CD8-positive, alpha-beta memory T cell (primary cell): ENCODE measurements at regions not wholly inside any gene's neighbourhood (a gene's known extent, or its start where the extent isn't known, plus 50 kb on each side); places are given as distances from the start of the nearest gene placed in this dataset.

ENCODE experiments used
- CTCF ChIA-PET: fragments of 350-600 bp; sonication (Branson Sonifier 250); formaldehyde crosslinking; loops from one replicate; lab custom pipeline; 2021; ENCODE audit warnings: antibody characterized with exemption; lab: Charles Lee
- POLR2A ChIA-PET: fragments of 350-600 bp; sonication (Branson Sonifier 250); formaldehyde crosslinking; loops from one replicate; lab custom pipeline; 2021; ENCODE audit warnings: antibody characterized with exemption; lab: Charles Lee
- DNase-seq, 5 donors: peaks; one replicate each; pipeline versions ENCODE4 v3.0.0 to v3.0.0-alpha.2; 2020 to 2022; ENCODE audit warnings: mixed read lengths in 1 of 5
- H3K27ac ChIP-seq: one replicate; pipeline ENCODE4 v1.7.0; 2013; ENCODE audit warnings: low read depth, mild to moderate bottlenecking, low read length, moderate library complexity
- H3K27me3 ChIP-seq: 2 replicates; pipeline ENCODE4 v1.7.0; 2013; ENCODE audit warnings: low read length, mild to moderate bottlenecking; ENCODE audit not compliant: insufficient read depth, poor library complexity, severe bottlenecking
- H3K36me3 ChIP-seq: 2 replicates; pipeline ENCODE4 v1.7.0; 2013; ENCODE audit warnings: mild to moderate bottlenecking, low read length, moderate library complexity; ENCODE audit not compliant: insufficient read depth
- H3K4me1 ChIP-seq: 2 replicates; pipeline ENCODE4 v1.7.0; 2013; ENCODE audit warnings: mild to moderate bottlenecking, low read length, moderate library complexity; ENCODE audit not compliant: insufficient read depth
- H3K4me3 ChIP-seq: 2 replicates; pipeline ENCODE4 v1.7.0; 2013; ENCODE audit warnings: mild to moderate bottlenecking, low read length
- H3K9me3 ChIP-seq: 2 replicates; pipeline ENCODE4 v1.7.0; 2013; ENCODE audit warnings: mild to moderate bottlenecking, low read length
- H3K27ac Mint-ChIP-seq, 8 donors: one replicate each; pipeline ENCODE4 v1.8.0; 2020 to 2021; ENCODE audit warnings: mixed read lengths in 8 of 8, mild to moderate bottlenecking in 6 of 8, inconsistent platforms in 3 of 8, moderate library complexity in 3 of 8
- H3K27me3 Mint-ChIP-seq, 2 donors: one replicate each; pipeline ENCODE4 v1.8.0; 2020 to 2021; ENCODE audit warnings: mixed read lengths in 2 of 2, mild to moderate bottlenecking in 1 of 2, moderate library complexity in 1 of 2
- H3K36me3 Mint-ChIP-seq, 3 donors: one replicate each; pipeline ENCODE4 v1.8.0; 2020 to 2021; ENCODE audit warnings: mixed read lengths in 3 of 3, inconsistent platforms in 1 of 3, mild to moderate bottlenecking in 1 of 3
- H3K4me1 Mint-ChIP-seq, 3 donors: one replicate each; pipeline ENCODE4 v1.8.0; 2020 to 2021; ENCODE audit warnings: mixed read lengths in 3 of 3, inconsistent platforms in 1 of 3, mild to moderate bottlenecking in 1 of 3
- H3K4me3 Mint-ChIP-seq, 7 donors: one replicate each; pipeline ENCODE4 v1.8.0; 2020 to 2021; ENCODE audit warnings: mixed read lengths in 7 of 7, mild to moderate bottlenecking in 6 of 7, moderate library complexity in 4 of 7, inconsistent platforms in 2 of 7
- H3K9me3 Mint-ChIP-seq, 5 donors: one replicate each; pipeline ENCODE4 v1.8.0; 2020 to 2022; ENCODE audit warnings: mixed read lengths in 5 of 5, mild to moderate bottlenecking in 3 of 5, moderate library complexity in 2 of 5, inconsistent platforms in 1 of 5

DNA sequence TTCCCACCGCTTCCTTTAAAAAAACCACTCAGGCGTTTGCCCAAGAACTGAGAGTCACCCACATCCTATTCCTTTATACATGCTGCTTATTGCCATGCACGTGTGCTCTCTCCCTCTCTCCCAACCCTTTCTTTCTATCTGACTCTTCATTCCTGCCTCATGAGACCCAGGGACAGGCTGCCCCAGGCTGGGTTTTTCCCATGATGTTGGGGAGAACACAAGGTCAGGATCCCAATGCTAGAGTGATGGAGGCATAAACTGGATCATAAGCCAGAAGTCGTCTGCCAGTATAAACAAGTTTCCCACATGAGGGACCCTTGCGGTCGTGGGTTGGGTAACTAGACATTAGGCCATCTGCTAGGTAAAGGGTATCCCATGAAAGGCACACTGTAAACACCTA is 64.9 kb downstream of the CD2 start:
- Mint-ChIP-seq H3K27me3 (no peaks in the 10 kb centered on the region), H3K27ac (peak overlapping the region in 6 of 8 donors; percentile 39 to 92 (median 74)), H3K4me1 (peaks cover 31 to 40% (median 39%) of the 10 kb centered on the region in 3 donors), H3K36me3 (peaks cover 0 to 8% (median 2%) of the 10 kb centered on the region in 3 donors), H3K4me3 (no peak overlapping the region), H3K9me3 (peaks cover under 1 to 4% (median 1%) of the 10 kb centered on the region in 5 donors)
- ChIA-PET POLR2A (no interaction called here), CTCF (interaction anchor here (1.3 to 8.7 kb wide), 6 partner anchors 9 to 94 kb away, joined by 3 to 172 read pairs (median 10); partner anchors contain the start of gene CD2)
- peaks cover 30% of the 10 kb centered on the region for H3K4me1 ChIP-seq
- H3K9me3 ChIP-seq: no peaks in the 10 kb centered on the region
- H3K27me3 ChIP-seq: no peaks in the 10 kb centered on the region
- DNase-seq: no peak
- no peak overlapping the region for H3K4me3 ChIP-seq
- H3K27ac ChIP-seq: no peak overlapping the region
- H3K36me3 ChIP-seq: no peaks in the 10 kb centered on the region

- no peaks in the 10 kb centered on the region for H3K36me3 ChIP-seq
- H3K27me3 ChIP-seq: no peaks in the 10 kb centered on the region
- Mint-ChIP-seq H3K27me3 (peaks cover 0 to 1% of the 10 kb centered on the region in 2 donors), H3K9me3 (no peaks in the 10 kb centered on the region), H3K4me3 (no peak overlapping the region), H3K4me1 (peaks cover 24 to 27% (median 27%) of the 10 kb centered on the region in 3 donors), H3K36me3 (no peaks in the 10 kb centered on the region), H3K27ac (no peak overlapping the region)
- H3K9me3 ChIP-seq: no peaks in the 10 kb centered on the region
- peaks cover 22% of the 10 kb centered on the region for H3K4me1 ChIP-seq
- no peak overlapping the region for H3K27ac ChIP-seq
- CTCF ChIA-PET: interaction anchor here (8.7 kb wide), 1 partner anchor 80 kb away, joined by 172 read pairs; no protein-coding TSS in a partner anchor
- no peak for DNase-seq
- no peak overlapping the region for H3K4me3 ChIP-seq
- POLR2A ChIA-PET: no interaction called here
These were observed 66.1 kb downstream of the CD2 start for GRCh38 chr1:116820369-116820768.

DNA sequence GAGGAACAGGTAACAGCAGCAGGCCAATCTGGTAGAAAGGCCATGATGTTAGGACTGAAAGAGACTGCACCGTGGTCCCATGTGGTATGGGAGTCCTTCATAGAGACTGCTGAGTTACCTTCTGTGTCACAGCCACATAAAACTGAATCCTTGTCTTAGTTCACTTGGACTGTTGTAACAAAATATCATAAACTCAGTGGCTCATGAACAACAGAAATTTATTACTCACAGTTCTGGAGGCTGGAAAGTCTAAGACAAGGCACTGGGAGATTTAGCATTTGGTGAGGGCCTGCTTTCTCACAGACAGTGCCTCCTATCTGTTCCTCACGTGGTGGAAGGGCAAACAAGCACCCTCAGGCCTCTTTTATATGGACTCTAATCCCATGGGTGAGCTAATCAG is 67.5 kb downstream of the CD2 start:
- H3K27ac Mint-ChIP-seq: no peak overlapping the region
- POLR2A ChIA-PET: no interaction called here
- H3K36me3 Mint-ChIP-seq: no peaks in the 10 kb centered on the region
- no peak for DNase-seq
- no peaks in the 10 kb centered on the region for H3K36me3 ChIP-seq
- H3K9me3 ChIP-seq: no peaks in the 10 kb centered on the region
- H3K9me3 Mint-ChIP-seq: no peaks in the 10 kb centered on the region
- CTCF ChIA-PET: no interaction called here
- no peak overlapping the region for H3K27ac ChIP-seq
- H3K4me1 Mint-ChIP-seq: peaks cover 18 to 22% (median 19%) of the 10 kb centered on the region in 3 donors
- no peak overlapping the region for H3K4me3 Mint-ChIP-seq
- no peaks in the 10 kb centered on the region for H3K27me3 ChIP-seq
- peaks cover 0 to 1% of the 10 kb centered on the region in 2 donors for H3K27me3 Mint-ChIP-seq
- no peak overlapping the region for H3K4me3 ChIP-seq
- peaks cover 14% of the 10 kb centered on the region for H3K4me1 ChIP-seq

DNA sequence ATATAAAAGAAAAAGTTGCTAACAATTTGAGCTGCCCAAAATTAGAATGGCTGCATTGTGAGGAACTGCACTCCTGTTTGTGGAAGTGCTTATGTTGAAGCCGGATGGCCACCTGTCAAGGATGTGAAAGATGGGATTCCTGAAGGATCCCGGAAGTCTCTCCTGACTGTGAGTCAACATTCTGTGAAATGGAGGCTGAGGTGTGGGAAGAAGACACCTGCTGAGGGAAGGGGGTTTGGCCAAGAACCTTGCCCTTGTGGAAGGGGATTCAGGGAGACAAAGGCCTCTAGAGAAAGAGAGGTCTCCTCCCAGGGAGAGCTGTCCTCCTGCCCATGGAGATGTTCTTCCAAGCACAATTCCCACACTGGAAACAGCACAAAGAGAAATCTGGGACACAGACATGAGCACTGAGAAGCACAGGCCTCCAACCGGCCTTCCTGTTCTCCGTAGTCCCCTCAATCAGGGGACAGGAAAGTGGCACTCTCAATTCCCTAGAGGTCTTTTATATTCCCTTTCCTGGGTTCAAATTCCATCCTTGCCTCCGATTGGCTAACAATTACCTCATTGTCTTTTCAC is 70.5 kb downstream of the CD2 start:
- Mint-ChIP-seq H3K36me3 (peaks cover 0 to 3% (median 0%) of the 10 kb centered on the region in 3 donors), H3K4me3 (no peak overlapping the region), H3K9me3 (no peaks in the 10 kb centered on the region), H3K27ac (peak overlapping the region in 3 of 8 donors; percentile 1 to 43 (median 5)), H3K27me3 (peaks cover 0 to 1% of the 10 kb centered on the region in 2 donors), H3K4me1 (peaks cover 15 to 17% (median 15%) of the 10 kb centered on the region in 3 donors)
- H3K27ac ChIP-seq: peak overlapping the region; percentile 71
- no peaks in the 10 kb centered on the region for H3K9me3 ChIP-seq
- H3K36me3 ChIP-seq: no peaks in the 10 kb centered on the region
- no peak for DNase-seq
- POLR2A ChIA-PET: no interaction called here
- H3K27me3 ChIP-seq: no peaks in the 10 kb centered on the region
- peaks cover 17% of the 10 kb centered on the region for H3K4me1 ChIP-seq
- H3K4me3 ChIP-seq: no peak overlapping the region
- CTCF ChIA-PET: interaction anchor here (1.2 to 1.6 kb wide), 2 partner anchors 87 kb away, joined by 4 read pairs; no protein-coding TSS in a partner anchor

DNA sequence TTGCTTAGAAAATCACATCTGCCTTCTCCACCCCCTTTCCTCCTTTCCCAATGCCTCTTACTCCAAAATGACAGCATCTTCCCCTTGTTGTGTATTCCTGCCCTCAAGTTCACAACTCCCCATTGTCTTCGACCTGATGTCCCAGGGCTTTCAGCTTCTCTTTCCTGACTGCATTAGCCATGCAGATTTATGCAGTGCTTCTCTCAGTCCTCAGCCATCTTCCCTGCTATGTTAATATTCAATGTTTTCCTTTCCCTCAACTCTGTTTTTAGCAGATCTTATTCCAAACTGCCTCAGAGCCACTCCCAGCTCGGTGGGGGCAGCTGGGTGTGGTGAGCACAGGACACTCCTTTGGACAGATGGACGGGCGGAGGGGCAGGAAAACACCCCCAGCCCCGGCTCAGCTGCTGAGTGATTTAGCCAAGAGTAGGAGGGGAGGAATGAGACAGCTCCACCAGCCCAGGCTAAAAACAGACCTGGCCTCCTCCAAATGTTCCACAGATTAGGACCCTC is 71.0 kb downstream of the CD2 start:
- no peaks in the 10 kb centered on the region for H3K27me3 ChIP-seq
- H3K4me3 ChIP-seq: no peak overlapping the region
- H3K9me3 ChIP-seq: no peaks in the 10 kb centered on the region
- H3K27ac ChIP-seq: peak overlapping the region; percentile 71
- Mint-ChIP-seq H3K36me3 (peaks cover 0 to 3% (median 0%) of the 10 kb centered on the region in 3 donors), H3K4me3 (no peak overlapping the region), H3K27me3 (peaks cover 0 to 1% of the 10 kb centered on the region in 2 donors), H3K9me3 (no peaks in the 10 kb centered on the region), H3K27ac (peak overlapping the region in 3 of 8 donors; percentile 1 to 43 (median 6)), H3K4me1 (peaks cover 15 to 17% (median 15%) of the 10 kb centered on the region in 3 donors)
- peaks cover 17% of the 10 kb centered on the region for H3K4me1 ChIP-seq
- ChIA-PET POLR2A (no interaction called here), CTCF (interaction anchor here (0.9 to 1.6 kb wide), 2 partner anchors 9 to 87 kb away, joined by 3 to 4 read pairs; no protein-coding TSS in a partner anchor)
- DNase-seq: no peak
- H3K36me3 ChIP-seq: no peaks in the 10 kb centered on the region

DNA sequence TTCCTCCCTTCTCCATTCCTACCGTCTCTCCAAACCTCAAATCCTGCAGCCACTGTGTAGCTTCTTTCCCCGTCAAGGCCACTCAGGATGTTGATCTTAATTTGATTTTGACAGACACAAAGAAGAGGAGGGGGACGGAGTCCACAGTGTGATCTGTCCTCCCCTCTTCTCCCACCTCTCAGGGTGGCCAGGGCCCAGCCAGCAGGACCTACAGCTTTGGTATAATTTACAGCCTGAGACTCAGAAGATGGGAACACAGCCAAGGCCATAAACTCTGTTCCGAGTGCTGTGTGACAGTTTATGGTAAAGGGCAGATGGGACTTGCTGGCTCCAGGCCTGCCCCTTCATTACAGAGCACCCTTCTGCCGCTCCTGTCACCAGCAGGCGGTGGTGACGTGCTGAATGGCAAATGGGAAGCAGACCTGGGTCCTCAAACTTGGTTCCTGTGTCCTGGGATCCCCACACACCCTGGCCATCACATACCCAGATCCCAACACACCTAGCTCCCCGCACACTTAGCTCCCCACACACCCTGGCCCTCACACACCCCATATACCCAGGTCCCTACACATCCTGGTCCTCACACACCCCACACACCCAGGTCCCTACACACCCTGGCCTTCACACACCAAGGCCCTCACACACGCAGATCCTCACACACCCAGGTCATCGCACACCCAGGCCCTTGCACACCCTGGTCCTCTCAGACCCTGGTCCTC is 71.6 kb downstream of the CD2 start:
- peaks cover 15 to 21% (median 15%) of the 10 kb centered on the region in 3 donors for H3K4me1 Mint-ChIP-seq
- H3K4me3 Mint-ChIP-seq: no peak overlapping the region
- Histone ChIP-seq H3K4me3 (no peak overlapping the region), H3K27ac (peak overlapping the region; percentile 71), H3K27me3 (no peaks in the 10 kb centered on the region), H3K36me3 (no peaks in the 10 kb centered on the region), H3K9me3 (no peaks in the 10 kb centered on the region), H3K4me1 (peaks cover 17% of the 10 kb centered on the region)
- H3K27me3 Mint-ChIP-seq: peaks cover 0 to 1% of the 10 kb centered on the region in 2 donors
- peak overlapping the region in 1 of 8 donors; percentile 80 for H3K27ac Mint-ChIP-seq
- H3K9me3 Mint-ChIP-seq: no peaks in the 10 kb centered on the region
- CTCF ChIA-PET: interaction anchor here (0.9 to 1.6 kb wide), 2 partner anchors 9 to 88 kb away, joined by 3 to 4 read pairs; no protein-coding TSS in a partner anchor
- peaks cover 0 to 4% (median 0%) of the 10 kb centered on the region in 3 donors for H3K36me3 Mint-ChIP-seq
- POLR2A ChIA-PET: no interaction called here
- DNase-seq: no peak

- Histone ChIP-seq H3K27ac (peak overlapping the region; percentile 71), H3K4me3 (no peak overlapping the region), H3K36me3 (no peaks in the 10 kb centered on the region), H3K9me3 (no peaks in the 10 kb centered on the region), H3K4me1 (peaks cover 17% of the 10 kb centered on the region), H3K27me3 (no peaks in the 10 kb centered on the region)
- ChIA-PET CTCF (interaction anchor here (0.7 to 2.2 kb wide), 4 partner anchors 9 to 89 kb away, joined by 3 to 7 read pairs (median 3); no protein-coding TSS in a partner anchor), POLR2A (no interaction called here)
- Mint-ChIP-seq H3K4me1 (peaks cover 15 to 21% (median 15%) of the 10 kb centered on the region in 3 donors), H3K36me3 (peaks cover 0 to 4% (median 0%) of the 10 kb centered on the region in 3 donors), H3K27ac (peak overlapping the region; percentile 2 to 71 (median 57)), H3K27me3 (peaks cover 0 to 1% of the 10 kb centered on the region in 2 donors), H3K9me3 (no peaks in the 10 kb centered on the region), H3K4me3 (peak overlapping the region in 1 of 7 donors; percentile 19)
- DNase-seq: no peak
These were observed 72.8 kb downstream of the CD2 start for GRCh38 chr1:116826818-116827606.
